Epithelial cell of esophagus (primary cell): ENCODE measurements at regions not wholly inside any gene's neighbourhood (a gene's known extent, or its start where the extent isn't known, plus 50 kb on each side); places are given as distances from the start of the nearest gene placed in this dataset.
A peak's percentile ranks its signal among the peaks of the same experiment; 100 is the strongest.

Experiments used
- DNase-seq: peaks from one replicate; pipeline ENCODE4 v3.0.0; 2010; ENCODE audit warnings: low read depth
- H3K4me3 ChIP-seq: 2 replicates; pipeline ENCODE4 v1.5.1; 2011; ENCODE audit warnings: mild to moderate bottlenecking, low read length, control low read depth
- CTCF ChIP-seq: IDR thresholded peaks from 2 replicates; pipeline ENCODE4 v1.5.1; 2011; ENCODE audit warnings: low read depth, mild to moderate bottlenecking, low read length, control low read depth, inconsistent platforms; ENCODE audit not compliant: insufficient read depth; ENCODE audit errors: missing control alignments

GRCh38 chr3:106824856-106825255 is 552.4 kb upstream of the CCDC54 start:
- DNase-seq, result peak; percentile 41
- no peak overlapping the region for H3K4me3 ChIP-seq
- TF ChIP-seq CTCF, result peak; percentile 35

- peak; percentile 58 for DNase-seq
- H3K4me3 ChIP-seq, result no peak overlapping the region
- TF ChIP-seq CTCF, result no peak
Observed at GRCh38 chr3:106825962-106826605, 551.2 kb upstream of the CCDC54 start.

GRCh38 chr3:106826791-106827311 is 550.4 kb upstream of the CCDC54 start:
- no peak for DNase-seq
- no peak for TF ChIP-seq CTCF
- no peak overlapping the region for H3K4me3 ChIP-seq

GRCh38 chr3:106827515-106828213 is 549.6 kb upstream of the CCDC54 start:
- H3K4me3 ChIP-seq, result no peak overlapping the region
- no peak for TF ChIP-seq CTCF
- DNase-seq, result peak; percentile 81

GRCh38 chr3:106829206-106829605 is 548.0 kb upstream of the CCDC54 start:
- TF ChIP-seq CTCF, result no peak
- H3K4me3 ChIP-seq, result no peak overlapping the region
- DNase-seq, result no peak

- no peak for TF ChIP-seq CTCF
- H3K4me3 ChIP-seq, result no peak overlapping the region
- DNase-seq, result no peak
Observed at GRCh38 chr3:106830334-106830733, 546.9 kb upstream of the CCDC54 start.
